Cerebellar nuclear complex (tissue), 1 donor: ENCODE measurements at regions not wholly inside any gene's neighbourhood (a gene's known extent, or its start where the extent isn't known, plus 50 kb on each side); places are given as distances from the start of the nearest gene placed in this dataset.
"Not testable (repeated sequence)": the region's sequence is repeated elsewhere in the genome, so short reads cannot be mapped to it uniquely, and the experiment has no call there.

Experiments used
- DNase-seq, 2 experiments: peaks; one replicate each; lab custom pipeline; 2025; lab: John Stamatoyannopoulos, UW

DNA sequence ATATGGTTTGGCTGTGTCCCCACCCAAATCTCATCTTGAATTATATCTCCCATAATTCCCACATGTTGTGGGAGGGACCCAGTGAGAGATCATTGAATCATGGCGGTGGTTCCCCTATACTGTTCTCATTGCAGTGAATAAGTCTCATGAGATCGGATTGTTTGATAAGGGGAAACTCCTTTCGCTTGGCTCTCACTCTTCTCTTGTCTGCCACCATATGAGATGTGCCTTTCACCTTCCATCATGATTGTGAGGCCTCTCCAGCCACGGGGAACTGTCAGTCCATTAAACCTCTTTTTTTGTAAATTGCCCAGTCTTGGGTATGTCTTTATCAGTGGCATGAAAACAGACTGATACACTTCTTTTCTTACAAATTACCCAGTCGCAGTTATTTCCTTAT lies 417.6 kb upstream of the RUNX1 start:
- DNase-seq, result not testable (repeated sequence)

DNA sequence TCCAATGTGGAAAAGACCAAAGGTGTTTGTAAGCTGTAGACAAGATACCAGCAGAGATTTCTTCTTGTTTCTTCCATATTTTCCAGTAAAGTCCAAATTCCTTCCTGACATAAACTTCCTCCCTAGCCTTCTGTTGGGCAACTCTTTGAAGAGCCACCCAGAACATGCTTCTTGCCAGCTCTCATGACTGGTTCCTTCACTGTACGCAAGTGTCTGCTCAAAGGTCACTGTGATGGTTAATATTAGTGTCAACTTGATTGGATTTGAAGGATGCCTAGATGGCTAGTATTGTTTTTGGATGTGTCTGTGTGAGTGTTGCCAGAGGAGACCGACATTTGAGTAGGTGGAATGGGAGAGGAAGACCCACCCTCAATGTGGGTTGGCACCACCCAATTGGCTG lies 416.6 kb upstream of the RUNX1 start:
- no peak for DNase-seq

DNA sequence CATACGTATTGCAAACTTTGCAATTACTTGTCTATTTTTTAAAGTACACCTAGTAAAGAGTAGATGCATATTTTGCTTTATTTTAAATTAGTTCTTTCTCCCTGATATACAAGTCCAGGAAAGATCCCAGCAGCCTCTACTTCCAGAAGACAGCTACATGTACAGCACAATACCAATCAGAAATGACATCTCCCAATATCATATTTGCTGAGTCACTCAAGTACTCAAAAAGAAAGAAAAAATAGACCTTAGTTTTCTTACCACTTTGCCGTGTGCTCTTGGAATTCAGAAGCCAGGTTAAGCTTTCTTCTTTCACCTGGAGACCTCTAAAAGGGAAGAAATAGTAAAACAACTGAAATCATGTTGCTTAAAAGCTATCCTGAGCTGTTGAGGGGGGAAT lies 412.6 kb upstream of the RUNX1 start:
- DNase-seq, result no peak

DNA sequence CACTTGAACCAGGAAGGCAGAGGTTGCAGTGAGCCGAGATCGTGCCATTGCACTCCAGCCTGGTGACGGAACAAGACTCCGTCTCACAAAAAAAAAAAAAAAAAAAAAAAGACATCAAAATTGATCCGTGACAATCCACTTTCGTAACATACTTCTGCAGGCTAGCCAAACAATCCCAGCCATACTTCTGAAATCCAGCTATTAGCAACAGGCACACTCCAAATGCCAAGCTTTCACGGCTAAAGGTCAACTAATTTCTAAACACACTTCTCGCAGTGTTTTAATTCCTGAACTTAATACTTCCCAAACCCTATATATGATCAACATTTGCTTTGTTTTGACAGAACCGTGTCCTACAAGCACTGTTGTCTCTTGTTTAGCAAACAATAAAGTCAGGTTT lies 411.3 kb upstream of the RUNX1 start:
- DNase-seq, result no peak

DNA sequence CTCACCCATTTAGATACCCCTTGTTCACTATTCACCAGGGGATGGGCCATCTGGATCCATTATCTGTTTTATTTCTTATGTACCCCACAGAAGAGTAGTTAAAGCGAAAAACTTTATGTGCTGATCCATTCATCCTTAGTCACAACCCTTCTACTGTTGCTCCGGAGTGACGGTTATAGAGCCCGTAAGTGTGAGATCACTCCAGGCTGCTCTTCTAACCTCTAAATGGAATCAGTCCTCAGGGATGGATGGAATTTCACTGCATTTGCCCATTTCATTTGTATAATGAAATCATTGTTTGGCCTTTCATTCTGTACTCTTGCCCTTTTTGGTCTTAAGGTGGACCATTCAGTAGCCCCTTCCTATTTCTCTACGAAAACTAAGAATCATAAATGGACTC lies 409.3 kb upstream of the RUNX1 start:
- no peak for DNase-seq

DNA sequence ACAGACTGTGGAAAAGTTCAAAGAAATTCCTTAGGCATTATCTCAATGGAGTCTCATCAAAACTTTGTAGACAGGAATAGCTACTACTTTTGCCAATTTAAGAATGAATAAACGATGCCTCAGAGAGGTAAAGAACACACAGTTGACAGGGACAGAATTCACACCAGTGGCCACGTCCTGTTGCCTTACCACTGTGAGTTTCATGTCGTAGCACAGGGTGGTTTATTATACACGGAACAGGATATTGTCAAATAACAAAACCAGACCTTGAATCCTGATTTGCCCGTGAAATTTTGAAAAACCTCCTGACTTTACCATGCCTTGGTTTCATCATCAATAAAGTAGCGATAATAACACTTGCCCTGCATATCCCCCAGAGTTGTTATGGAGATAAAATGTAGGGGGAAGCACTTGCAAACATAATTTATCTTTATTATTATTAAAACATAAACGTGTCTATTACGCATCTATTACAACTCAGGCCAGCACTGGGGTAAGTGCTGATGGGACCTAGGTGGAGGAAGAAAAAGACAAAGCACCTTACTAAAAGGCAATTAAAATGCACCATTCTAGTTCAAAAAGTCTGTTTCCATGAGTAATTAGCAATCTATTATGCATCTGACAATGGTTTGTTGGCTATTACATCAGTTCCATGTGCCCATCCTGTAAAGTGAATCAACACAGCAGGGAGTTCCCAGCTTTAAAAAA lies 408.1 kb upstream of the RUNX1 start:
- DNase-seq, result no peak

DNA sequence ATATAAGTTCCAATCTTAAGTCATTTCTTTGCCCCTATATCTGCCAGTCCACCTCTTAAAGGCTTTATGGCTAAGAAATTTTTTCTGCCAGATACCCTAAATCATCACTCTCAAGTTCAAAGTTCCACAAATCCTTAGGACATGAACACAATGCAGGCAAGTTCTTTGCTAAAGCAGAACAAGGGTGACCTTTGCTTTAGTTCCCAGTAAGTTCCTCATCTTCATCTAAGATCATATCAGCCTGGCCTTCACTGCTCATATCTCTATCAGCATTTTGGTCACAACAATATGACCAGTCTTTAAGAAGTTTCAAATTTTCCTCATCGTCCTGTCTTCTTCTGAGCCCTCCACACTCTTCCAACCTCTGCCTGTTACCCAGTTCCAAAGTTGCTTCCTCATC lies 402.2 kb upstream of the RUNX1 start:
- no peak for DNase-seq

DNA sequence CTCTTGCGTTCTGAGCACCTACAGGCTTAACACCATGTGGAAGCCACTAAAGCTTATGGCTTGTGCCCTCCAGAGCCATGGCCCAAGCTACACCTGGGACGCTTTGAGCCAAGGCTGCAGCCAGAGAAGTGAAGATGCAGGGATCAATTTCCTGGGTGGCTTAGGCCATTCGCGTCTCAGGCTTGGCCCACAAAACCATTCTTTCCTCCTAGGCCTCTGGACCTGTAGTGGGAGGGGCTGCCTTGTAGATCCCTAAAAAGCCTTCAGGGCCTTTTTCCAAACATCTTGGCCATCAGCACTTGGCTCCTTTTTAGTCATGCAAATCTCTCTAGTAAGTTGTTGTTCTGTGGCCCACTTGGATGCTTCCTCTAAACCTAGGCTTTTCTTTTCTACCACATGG lies 401.7 kb upstream of the RUNX1 start:
- no peak for DNase-seq

DNA sequence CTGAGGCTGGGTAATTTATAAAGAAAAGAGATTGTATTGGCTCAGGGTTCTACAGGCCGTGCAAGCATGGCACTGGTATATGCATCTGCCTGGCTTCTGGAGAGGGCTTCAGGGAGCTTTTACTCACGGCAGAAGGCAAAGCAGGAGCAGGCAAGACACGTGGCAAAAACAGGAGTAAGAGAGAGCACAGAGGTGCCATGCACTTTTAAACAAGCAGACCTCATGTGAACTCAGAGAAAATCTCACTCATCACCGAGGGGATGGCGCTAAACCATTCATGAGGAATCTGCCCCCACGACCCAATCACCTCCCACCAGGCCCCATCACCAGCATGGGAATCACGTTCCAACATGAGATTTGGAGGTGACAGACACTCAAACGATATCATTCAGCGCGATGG lies 400.7 kb upstream of the RUNX1 start:
- DNase-seq, result no peak

DNA sequence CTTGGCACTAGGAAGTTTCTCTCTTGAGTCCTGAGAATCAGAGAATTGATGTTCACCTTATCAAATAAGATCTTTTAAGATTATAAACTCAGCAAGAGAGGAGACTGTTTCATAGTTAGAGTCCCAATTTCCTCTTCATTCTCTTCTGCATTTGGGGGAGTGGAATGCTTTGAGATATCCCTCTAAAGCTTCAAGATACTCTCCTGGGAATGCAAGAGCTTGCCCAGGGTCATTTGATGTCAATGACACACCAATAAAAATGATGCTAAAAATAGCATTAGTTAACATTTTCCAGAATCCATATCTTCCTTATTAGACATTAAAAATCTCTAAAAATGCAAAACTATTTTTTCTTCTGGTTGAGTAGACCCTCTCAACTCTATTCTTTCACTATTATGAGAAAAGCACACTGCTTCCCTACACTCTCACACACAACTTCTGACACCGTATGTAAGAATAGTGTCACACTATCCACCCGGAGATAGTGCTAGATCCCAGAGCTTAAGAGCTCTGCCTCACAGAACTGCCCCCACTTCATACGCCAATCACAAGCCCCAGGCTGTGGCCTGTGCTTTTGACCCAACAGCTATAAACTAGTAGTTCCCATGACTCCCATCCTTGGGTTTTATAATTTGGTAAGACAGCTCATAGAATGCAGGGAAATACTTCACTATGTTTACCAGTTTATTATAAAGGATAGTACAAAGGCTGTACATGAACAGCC lies 399.9 kb upstream of the RUNX1 start:
- no peak for DNase-seq

DNA sequence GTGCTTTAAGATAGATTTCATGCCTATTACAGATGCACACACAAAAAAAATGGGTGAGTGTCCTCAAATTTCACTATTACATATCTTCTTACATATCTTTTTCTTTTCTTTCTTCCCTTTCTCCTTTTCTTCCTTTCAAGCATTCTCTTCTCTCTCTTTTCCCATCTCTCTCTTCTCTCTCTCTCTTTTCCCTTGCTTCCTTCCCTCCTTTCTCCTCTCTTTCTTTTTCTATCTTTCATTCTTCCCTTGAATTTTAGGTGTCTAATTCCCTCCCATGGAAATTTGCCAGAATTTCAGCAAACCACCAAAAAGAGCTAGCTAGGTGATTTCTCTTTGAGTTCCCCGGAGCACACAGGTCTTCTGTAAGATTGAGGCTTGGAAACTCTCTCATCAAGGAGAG lies 395.3 kb upstream of the RUNX1 start:
- no peak for DNase-seq

DNA sequence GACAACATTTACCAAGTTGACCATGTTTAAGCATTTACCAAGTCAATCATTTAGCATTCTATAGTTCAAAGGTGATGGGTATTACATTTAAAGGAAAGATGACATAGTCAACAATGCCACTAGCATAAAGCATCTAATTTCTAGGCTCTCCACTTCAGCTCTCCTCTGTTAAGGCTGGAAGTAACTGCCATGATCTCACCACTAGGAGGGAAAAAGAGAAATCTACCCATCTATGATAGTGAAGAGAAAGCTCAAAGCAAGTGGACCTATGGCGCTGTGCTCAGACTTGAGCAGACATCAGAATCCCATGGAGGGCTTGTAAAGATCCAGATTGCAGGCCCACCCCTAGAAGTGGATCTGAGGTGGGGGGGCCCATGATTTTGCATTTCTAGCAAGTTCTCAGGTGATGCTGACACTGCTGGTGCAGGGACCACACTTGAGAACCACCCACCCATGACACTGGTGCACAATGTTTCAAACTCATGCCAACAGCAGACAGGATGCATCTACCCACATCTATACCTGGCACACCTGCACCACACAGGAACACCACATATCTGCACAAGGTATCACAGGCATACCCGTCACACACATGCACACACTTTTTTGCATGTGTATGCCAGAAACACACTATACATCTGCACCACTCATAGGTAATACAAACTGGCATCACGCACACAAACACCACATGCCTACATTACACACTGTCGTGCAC lies 392.9 kb upstream of the RUNX1 start:
- no peak for DNase-seq

DNA sequence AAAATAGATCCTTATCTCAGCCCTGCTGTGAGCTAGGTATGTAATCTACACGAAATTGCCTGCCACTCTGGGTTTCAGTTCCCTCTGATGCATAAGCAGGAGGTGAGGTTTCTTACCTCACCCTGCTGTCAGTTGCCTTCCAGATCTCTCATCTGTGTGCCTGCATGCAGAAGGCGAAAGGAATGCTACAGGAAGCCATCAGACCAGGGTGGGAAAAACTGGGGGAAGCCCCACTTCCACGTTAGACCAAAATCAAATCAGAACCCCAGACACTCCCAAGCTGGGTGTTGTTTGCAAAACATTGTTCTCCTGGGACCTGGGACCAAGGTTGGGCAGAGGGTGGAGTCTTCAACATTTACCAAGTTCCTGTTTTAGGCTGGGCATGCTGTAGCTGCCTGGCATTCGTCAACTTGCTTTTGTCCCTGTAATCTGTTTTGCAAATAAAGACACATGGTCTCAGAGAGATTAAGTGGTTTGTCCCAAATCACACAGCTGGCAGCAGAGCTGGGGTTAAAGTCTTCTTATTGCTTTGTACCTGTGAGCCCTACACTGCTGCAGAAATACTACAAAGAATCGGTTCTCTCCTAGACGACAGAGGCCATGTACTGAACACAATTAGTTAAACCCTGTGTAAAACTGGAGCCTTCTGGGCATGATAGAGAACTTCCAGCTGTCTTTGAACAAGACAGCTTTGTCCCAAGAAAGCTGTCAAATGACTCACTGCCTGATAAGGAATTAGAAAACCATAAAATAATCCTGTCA lies 389.7 kb upstream of the RUNX1 start:
- DNase-seq, result no peak

DNA sequence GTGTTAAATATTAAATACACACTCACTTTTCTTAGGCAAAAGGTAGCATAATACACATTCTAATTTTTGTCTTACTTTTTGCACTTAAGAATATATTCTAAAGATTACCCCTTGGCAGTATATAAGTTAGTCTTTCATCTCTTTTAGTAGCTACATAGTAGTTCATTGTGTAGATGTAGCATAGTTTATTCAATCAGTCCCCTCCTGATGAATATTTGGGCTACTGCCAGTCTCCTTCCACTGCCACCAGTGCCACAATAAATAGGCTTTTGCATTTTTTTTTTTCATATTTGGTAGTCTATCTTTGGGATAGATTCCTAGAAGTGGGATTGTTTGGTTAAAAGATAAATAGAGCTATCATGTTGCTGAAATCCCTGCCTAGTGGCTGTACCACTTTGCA lies 388.8 kb upstream of the RUNX1 start:
- no peak for DNase-seq

DNA sequence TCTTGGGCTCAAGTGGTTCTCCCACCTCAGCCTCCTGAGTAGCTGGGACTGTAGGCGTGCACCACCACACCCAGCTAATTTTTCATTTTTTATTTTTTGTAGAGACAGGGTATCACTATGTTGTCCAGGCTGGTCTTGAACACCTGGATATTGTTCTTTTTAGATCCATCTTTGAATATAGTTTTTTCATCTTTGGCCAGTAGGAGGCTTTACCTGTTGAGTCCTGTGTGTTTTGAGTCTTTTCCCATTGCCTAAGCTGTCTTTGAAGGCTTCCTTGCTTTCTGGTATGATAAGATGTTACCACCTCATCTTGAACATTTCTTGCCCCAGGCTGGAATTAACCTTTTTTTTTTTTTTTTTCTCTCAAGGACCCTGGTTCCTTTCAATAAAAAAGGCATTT lies 387.8 kb upstream of the RUNX1 start:
- DNase-seq, result no peak

DNA sequence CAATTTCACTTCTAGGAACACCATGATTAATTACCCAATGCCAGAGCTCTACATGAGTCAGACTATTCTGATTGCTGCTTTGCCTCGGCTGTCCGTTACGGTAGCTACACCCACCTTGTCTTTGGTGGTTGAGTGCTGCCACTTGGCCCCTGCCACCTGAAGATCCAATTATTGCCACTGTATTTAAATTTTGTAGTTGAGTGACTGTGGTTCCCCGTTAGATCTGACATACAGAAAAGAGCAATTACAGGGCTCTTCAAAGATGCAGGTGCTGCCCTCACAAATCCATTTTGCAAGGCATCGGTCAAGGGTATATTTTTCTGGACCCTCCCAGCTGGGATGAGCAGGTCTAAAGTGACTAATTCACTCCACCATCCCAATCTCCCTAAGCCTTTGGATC lies 383.5 kb upstream of the RUNX1 start:
- not testable (repeated sequence) for DNase-seq

DNA sequence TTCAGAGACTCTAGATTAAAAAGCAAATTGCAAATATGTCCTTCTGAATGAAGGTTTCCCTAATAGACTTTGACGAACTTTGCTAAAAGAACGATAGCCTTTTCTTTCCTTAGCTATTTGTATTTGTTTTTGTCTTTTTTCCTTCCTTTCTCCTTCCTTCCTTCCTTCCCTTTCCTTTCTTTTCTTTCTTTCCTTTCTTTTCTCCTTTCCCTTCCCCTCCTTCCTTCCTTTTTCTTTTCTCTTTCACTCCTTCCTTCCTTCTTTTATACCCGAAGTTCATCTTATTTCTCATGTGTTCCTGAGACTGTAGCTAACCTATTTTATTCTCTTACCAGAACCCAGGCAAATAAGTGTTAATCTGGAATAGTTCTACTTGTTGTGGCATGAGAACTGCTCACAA lies 381.2 kb upstream of the RUNX1 start:
- DNase-seq, result no peak

DNA sequence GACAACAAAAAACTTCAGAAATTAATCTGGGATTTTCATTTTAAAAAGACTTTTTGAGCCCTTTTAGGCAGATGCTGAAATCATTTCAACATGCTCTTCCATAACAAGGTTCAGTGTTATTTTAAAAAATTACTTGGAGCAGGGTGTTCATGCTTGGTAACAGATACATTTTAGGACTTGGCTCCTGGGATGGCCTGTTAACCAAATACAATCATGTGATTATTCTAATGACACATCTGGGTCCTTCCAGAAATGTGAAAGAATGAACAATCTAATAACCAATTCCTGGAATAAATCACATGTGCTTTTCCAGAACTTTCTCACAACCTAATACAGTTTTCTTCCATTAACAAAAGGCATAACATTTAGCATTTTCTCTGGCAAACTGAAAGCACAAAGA lies 379.8 kb upstream of the RUNX1 start:
- no peak for DNase-seq

DNA sequence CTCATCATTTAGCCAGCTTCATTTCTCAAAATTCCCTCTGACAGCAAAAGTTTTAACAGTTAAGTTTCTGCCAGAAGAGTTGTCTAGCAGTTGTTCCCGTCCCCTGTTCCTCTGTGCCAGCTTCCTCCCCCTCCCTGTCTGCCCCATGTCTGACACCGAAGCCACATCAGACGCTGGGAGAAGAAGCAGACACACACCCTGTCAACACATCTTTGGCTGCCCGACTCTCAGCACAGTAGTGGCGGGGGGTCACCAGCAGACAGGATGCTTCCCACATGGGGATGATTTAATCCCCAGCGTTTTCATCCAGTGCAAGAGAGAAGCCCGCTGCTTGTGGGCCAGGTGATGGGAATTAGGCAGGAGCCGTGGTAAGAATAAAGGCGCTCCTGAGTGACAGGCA lies 379.4 kb upstream of the RUNX1 start:
- no peak for DNase-seq

DNA sequence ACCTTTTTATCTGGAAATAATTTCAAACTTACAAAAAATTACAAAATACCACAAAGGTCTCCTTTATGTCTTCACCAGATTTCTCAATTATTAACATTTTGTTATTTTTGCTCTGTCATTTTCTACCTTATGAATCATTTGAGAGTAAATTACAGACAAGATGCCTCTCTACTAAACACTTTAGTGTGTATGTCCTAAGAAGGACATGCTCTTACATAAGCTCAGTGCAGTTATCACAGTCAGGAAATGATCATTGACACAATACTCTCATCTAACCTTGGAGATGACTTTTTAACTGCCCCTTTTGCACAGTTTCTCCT lies 378.9 kb upstream of the RUNX1 start:
- no peak for DNase-seq

DNA sequence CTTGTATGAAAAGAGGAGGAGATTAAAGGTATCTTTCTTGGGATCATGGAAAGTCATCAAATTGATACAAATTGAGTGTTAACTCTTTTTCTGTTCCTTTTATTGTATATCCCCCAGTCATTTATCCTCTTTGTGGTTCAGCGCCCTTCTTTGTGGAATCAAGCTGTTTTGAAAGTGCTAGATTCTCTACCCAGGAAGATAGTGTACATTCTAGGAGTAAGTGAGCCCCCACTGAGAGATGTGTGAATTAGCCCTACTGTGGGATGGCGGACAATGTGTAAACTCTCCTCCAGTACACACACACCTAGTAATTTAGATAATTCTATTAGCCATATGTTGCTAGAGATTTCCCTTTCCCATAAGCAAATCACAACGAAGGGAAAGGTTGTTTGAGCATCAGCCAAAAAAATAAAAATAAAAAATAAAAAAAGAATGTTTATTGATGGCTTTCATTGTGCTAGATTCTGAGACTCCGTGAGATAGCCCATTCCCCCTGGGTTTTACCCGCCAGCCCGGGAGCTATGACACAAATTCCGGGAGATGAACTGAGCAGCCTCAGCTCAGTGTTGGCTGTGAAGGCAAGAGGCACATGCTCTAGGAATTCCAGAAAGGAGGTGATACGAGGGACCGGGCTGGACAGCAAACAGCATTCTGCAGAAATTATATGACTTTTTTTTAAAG lies 378.4 kb upstream of the RUNX1 start:
- no peak for DNase-seq

DNA sequence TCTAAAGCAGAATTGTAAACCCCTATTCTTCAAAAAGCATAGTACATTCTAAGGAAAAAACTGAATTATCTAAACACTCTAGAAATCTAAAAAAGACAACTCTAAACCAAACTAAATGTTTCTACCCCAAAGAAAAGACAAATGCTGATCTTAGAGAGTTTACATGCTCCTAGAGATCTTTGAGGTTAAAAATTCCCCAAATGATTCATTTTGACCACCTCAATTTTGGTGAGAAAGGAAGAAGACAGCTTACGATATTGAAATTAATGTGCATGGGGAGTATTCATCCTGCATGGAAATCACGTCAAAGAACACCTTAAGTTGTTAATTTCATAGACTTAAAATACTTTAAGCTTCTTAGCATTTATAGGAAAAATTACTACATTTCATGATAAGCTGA lies 377.8 kb upstream of the RUNX1 start:
- DNase-seq, result no peak
